ENCODE measurements at regions not wholly inside any gene's neighbourhood (a gene's known extent, or its start where the extent isn't known, plus 50 kb on each side); places are given as distances from the start of the nearest gene placed in this dataset.

DNA sequence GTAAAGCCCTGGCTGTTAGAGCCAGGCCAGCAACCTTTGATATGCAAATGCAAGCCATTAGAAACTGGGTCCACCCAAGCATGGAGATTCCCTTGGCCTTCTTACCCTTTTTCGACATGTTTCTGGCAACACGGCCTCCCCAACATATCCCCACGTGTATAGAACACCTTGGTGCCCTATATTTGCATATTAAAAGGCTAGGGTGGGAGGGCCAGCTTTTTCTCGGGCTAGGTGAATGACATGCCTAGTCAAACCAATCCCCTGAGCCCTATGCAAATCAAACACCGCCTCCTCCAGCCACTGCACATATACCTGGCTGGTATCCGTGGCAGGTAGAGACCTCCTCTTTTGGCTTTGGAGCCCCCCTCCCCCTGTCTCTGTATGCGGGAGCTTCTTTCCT lies 55.6 kb upstream of the ZFR start:
- Histone ChIP-seq H3K9me3 (ENCODE audit: control insufficient read depth in 4 of 4, low read length in 3 of 4) (no peaks in the 10 kb centered on the region), H3K27me3 (ENCODE audit: control insufficient read depth in 4 of 4, insufficient read depth in 4 of 4, low read length in 3 of 4) (no peaks in the 10 kb centered on the region), H3K27ac (ENCODE audit: low read depth in 1 of 2, low read length in 2 of 2) (no peak overlapping the region), H3K9ac (ENCODE audit: low read depth in 1 of 2, low read length in 2 of 2) (no peak overlapping the region), H3K4me1 (ENCODE audit: control insufficient read depth in 4 of 4, insufficient read depth in 4 of 4, low read length in 3 of 4) (no peaks in the 10 kb centered on the region), H3K4me3 (ENCODE audit: low read depth in 1 of 3, low read length in 3 of 3) (no peak overlapping the region), H3K36me3 (ENCODE audit: control insufficient read depth in 4 of 4, insufficient read depth in 3 of 4, low read depth in 1 of 4, low read length in 3 of 4) (no peaks in the 10 kb centered on the region)
- TF ChIP-seq, protein P1, sequence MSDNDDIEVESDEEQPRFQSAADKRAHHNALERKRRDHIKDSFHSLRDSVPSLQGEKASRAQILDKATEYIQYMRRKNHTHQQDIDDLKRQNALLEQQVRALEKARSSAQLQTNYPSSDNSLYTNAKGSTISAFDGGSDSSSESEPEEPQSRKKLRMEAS (IDR thresholded peaks at IDR 0.05): no peak
- no peak for TF ChIP-seq HNF4G (IDR thresholded peaks at IDR 0.05)
- TF ChIP-seq, protein P2, sequence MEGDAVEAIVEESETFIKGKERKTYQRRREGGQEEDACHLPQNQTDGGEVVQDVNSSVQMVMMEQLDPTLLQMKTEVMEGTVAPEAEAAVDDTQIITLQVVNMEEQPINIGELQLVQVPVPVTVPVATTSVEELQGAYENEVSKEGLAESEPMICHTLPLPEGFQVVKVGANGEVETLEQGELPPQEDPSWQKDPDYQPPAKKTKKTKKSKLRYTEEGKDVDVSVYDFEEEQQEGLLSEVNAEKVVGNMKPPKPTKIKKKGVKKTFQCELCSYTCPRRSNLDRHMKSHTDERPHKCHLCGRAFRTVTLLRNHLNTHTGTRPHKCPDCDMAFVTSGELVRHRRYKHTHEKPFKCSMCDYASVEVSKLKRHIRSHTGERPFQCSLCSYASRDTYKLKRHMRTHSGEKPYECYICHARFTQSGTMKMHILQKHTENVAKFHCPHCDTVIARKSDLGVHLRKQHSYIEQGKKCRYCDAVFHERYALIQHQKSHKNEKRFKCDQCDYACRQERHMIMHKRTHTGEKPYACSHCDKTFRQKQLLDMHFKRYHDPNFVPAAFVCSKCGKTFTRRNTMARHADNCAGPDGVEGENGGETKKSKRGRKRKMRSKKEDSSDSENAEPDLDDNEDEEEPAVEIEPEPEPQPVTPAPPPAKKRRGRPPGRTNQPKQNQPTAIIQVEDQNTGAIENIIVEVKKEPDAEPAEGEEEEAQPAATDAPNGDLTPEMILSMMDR (IDR thresholded peaks at IDR 0.05; ENCODE audit: low read depth, low read length, missing input control): no peak
- no peak for TF ChIP-seq TAF1 (conservative IDR thresholded peaks at IDR 0.05)
- no peak for TF ChIP-seq JUND (IDR thresholded peaks at IDR 0.05)
- TF ChIP-seq, protein P3, sequence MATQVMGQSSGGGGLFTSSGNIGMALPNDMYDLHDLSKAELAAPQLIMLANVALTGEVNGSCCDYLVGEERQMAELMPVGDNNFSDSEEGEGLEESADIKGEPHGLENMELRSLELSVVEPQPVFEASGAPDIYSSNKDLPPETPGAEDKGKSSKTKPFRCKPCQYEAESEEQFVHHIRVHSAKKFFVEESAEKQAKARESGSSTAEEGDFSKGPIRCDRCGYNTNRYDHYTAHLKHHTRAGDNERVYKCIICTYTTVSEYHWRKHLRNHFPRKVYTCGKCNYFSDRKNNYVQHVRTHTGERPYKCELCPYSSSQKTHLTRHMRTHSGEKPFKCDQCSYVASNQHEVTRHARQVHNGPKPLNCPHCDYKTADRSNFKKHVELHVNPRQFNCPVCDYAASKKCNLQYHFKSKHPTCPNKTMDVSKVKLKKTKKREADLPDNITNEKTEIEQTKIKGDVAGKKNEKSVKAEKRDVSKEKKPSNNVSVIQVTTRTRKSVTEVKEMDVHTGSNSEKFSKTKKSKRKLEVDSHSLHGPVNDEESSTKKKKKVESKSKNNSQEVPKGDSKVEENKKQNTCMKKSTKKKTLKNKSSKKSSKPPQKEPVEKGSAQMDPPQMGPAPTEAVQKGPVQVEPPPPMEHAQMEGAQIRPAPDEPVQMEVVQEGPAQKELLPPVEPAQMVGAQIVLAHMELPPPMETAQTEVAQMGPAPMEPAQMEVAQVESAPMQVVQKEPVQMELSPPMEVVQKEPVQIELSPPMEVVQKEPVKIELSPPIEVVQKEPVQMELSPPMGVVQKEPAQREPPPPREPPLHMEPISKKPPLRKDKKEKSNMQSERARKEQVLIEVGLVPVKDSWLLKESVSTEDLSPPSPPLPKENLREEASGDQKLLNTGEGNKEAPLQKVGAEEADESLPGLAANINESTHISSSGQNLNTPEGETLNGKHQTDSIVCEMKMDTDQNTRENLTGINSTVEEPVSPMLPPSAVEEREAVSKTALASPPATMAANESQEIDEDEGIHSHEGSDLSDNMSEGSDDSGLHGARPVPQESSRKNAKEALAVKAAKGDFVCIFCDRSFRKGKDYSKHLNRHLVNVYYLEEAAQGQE (IDR thresholded peaks at IDR 0.05): no peak
- TF ChIP-seq HNF4A (conservative IDR thresholded peaks at IDR 0.05): no peak
- TF ChIP-seq FOXA2 (IDR thresholded peaks at IDR 0.05): no peak
- TF ChIP-seq, protein P4, sequence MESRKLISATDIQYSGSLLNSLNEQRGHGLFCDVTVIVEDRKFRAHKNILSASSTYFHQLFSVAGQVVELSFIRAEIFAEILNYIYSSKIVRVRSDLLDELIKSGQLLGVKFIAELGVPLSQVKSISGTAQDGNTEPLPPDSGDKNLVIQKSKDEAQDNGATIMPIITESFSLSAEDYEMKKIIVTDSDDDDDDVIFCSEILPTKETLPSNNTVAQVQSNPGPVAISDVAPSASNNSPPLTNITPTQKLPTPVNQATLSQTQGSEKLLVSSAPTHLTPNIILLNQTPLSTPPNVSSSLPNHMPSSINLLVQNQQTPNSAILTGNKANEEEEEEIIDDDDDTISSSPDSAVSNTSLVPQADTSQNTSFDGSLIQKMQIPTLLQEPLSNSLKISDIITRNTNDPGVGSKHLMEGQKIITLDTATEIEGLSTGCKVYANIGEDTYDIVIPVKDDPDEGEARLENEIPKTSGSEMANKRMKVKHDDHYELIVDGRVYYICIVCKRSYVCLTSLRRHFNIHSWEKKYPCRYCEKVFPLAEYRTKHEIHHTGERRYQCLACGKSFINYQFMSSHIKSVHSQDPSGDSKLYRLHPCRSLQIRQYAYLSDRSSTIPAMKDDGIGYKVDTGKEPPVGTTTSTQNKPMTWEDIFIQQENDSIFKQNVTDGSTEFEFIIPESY (IDR thresholded peaks at IDR 0.05): no peak
- TF ChIP-seq FOXA1 (IDR thresholded peaks at IDR 0.05): no peak
- TF ChIP-seq EGR1 (IDR thresholded peaks at IDR 0.05; ENCODE audit: low read depth in 2 of 2): no peak
- TF ChIP-seq NR2F2 (IDR thresholded peaks at IDR 0.05): no peak
- no peak for TF ChIP-seq RXRA (IDR thresholded peaks at IDR 0.05)
- TF ChIP-seq YY1 (IDR thresholded peaks at IDR 0.05): no peak
- no peak for TF ChIP-seq SP1 (IDR thresholded peaks at IDR 0.05)
- no peak for TF ChIP-seq GABPA (IDR thresholded peaks at IDR 0.05 in 1 of 2, conservative IDR thresholded peaks at IDR 0.05 in 1 of 2)
- TF ChIP-seq RAD21 (IDR thresholded peaks at IDR 0.05): no peak
- TF ChIP-seq, protein P5, sequence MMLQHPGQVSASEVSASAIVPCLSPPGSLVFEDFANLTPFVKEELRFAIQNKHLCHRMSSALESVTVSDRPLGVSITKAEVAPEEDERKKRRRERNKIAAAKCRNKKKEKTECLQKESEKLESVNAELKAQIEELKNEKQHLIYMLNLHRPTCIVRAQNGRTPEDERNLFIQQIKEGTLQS (IDR thresholded peaks at IDR 0.05): no peak
- WGBS: 74% methylated on average over 7 of the region's 7 CpGs
- DNase-seq (ENCODE audit: low spot score): no peak

Measured in liver (tissue), 8 donors.